ENCODE measurements at regions not wholly inside any gene's neighbourhood (a gene's known extent, or its start where the extent isn't known, plus 50 kb on each side); places are given as distances from the start of the nearest gene placed in this dataset.

- ChIA-PET CTCF (no interaction called here), POLR2A (no interaction called here)
- no peak for TF ChIP-seq CTCF (IDR thresholded peaks at IDR 0.05; ENCODE audit: control extremely low read depth, extremely low read depth, low read depth, missing control alignments)
- no peak for DNase-seq (ENCODE audit: extremely low spot score)
Observed at GRCh38 chr13:106686163-106686562, 118.2 kb upstream of the ARGLU1 start.

- ChIA-PET CTCF (interaction anchor here (1.1 to 1.3 kb wide), 4 partner anchors 10 to 260 kb away, joined by 3 to 4 read pairs (median 3); no protein-coding TSS in a partner anchor), POLR2A (no interaction called here)
- no peak for DNase-seq (ENCODE audit: extremely low spot score)
- TF ChIP-seq CTCF (IDR thresholded peaks at IDR 0.05; ENCODE audit: control extremely low read depth, extremely low read depth, low read depth, missing control alignments): no peak
Observed at GRCh38 chr13:106685143-106685542, 117.2 kb upstream of the ARGLU1 start.

GRCh38 chr13:106683918-106684317 lies 116.0 kb upstream of the ARGLU1 start:
- POLR2A ChIA-PET: no interaction called here
- DNase-seq (ENCODE audit: extremely low spot score): no peak
- no peak for TF ChIP-seq CTCF (IDR thresholded peaks at IDR 0.05; ENCODE audit: control extremely low read depth, extremely low read depth, low read depth, missing control alignments)
- CTCF ChIA-PET: interaction anchor here (1.3 to 1.8 kb wide), 4 partner anchors 10 to 261 kb away, joined by 3 to 5 read pairs (median 3); no protein-coding TSS in a partner anchor

GRCh38 chr13:106683179-106683578 lies 115.2 kb upstream of the ARGLU1 start:
- POLR2A ChIA-PET: no interaction called here
- CTCF ChIA-PET: interaction anchor here (1.3 to 1.8 kb wide), 2 partner anchors 9 to 27 kb away, joined by 3 to 5 read pairs; no protein-coding TSS in a partner anchor
- DNase-seq (ENCODE audit: extremely low spot score): no peak

GRCh38 chr13:106681997-106682396 lies 114.1 kb upstream of the ARGLU1 start:
- no peak for DNase-seq (ENCODE audit: extremely low spot score)
- TF ChIP-seq CTCF (IDR thresholded peaks at IDR 0.05; ENCODE audit: control extremely low read depth, extremely low read depth, low read depth, missing control alignments): no peak
- ChIA-PET POLR2A (no interaction called here), CTCF (no interaction called here)

More at GRCh38 chr13:106683179-106683578, 115.2 kb upstream of the ARGLU1 start:
- TF ChIP-seq CTCF (IDR thresholded peaks at IDR 0.05; ENCODE audit: control extremely low read depth, extremely low read depth, low read depth, missing control alignments): no peak

- ChIA-PET CTCF (no interaction called here), POLR2A (no interaction called here)
- no peak for TF ChIP-seq CTCF (IDR thresholded peaks at IDR 0.05; ENCODE audit: control extremely low read depth, extremely low read depth, low read depth, missing control alignments)
- DNase-seq (ENCODE audit: extremely low spot score): no peak
Observed at GRCh38 chr13:106681536-106681935, 113.6 kb upstream of the ARGLU1 start.
